ENCODE measurements at regions not wholly inside any gene's neighbourhood (a gene's known extent, or its start where the extent isn't known, plus 50 kb on each side); places are given as distances from the start of the nearest gene placed in this dataset.
"Not testable (repeated sequence)": the region's sequence is repeated elsewhere in the genome, so short reads cannot be mapped to it uniquely, and the experiment has no call there.

DNA sequence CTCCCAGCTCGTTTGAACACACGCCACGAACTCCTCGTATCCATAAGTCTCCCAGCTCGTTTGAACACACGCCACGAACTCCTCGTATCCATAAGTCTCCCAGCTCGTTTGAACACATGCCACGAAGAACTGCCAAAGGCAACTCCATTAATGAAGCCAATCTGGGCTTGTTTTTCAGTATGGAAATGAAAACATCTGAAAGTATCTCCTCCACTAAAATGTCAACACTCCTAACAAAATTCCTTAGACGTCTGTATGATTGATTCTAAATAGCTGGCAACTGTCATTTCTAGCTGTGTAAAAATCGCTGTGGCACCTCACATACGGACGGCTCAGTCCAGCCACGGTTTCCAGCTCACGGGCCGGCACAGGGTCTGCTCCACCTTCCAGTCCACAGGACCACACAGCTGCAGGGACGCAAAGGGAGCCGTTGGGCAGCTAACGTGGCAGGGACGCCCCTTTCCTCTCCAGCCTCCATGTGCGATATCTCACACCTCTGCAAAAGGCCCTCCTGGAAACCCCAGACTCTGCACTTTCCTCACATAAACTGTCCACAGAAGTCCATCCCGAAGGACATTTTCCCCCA is 67.1 kb upstream of the METRNL start:
- H3K36me3 Mint-ChIP-seq: no peaks in the 10 kb centered on the region
- H3K9me3 Mint-ChIP-seq: no peaks in the 10 kb centered on the region
- H3K27me3 Mint-ChIP-seq: no peaks in the 10 kb centered on the region
- ATAC-seq (no peak), DNase-seq (ENCODE audit: low spot score) (no peak)
- peaks cover 0 to 4% of the 10 kb centered on the region in 2 donors for H3K4me1 Mint-ChIP-seq (ENCODE audit: low read depth in 2 of 2)
- H3K27ac Mint-ChIP-seq: no peak overlapping the region
- H3K4me3 Mint-ChIP-seq: no peak overlapping the region

DNA sequence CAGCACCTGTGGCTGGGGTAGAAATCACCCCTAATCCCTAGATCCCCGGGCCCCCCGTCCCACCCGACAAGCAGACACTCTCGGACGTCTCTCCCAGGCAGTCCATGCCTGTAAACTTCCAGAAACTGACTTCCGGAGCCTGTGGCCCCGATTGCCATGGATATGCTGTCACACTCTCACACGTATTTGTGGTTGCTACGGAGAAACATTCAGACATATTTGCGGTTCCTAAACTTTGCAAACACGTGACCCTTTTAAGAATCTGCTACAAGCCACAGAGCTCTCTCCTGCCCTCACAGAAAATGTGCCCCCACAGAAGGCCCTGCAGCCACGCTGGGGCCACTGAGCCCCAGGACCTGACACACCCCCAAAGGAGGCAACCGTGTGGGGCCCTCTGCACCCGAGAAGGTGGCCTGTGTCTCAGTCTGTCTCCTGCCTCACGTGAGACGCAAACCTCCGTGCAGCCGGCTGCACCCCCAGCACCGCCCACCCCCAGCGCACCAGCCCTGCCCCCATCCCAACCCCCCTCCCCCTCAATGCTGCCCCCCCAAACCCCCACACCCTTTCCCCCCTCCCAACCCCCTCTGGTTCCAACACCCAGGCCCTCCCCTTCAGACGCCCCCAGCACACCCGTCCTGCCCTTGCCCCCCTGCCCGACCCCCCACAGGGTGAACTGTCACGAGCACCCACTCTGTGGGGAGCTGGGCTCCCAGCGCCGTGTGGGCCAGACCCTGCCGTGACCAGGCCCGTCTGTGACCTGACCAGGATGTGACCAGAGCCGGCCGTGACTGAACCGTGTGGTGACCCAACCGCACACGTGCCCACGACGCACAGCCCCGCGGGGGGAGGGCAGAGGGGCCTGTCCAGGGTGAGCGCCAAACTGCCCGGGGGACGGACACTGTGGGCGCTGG is 66.3 kb upstream of the METRNL start:
- no peaks in the 10 kb centered on the region for H3K27me3 Mint-ChIP-seq
- H3K4me1 Mint-ChIP-seq (ENCODE audit: low read depth in 2 of 2): no peaks in the 10 kb centered on the region
- H3K36me3 Mint-ChIP-seq: no peaks in the 10 kb centered on the region
- H3K4me3 Mint-ChIP-seq: no peak overlapping the region
- no peaks in the 10 kb centered on the region for H3K9me3 Mint-ChIP-seq
- no peak for ATAC-seq
- H3K27ac Mint-ChIP-seq: no peak overlapping the region
- no peak for DNase-seq (ENCODE audit: low spot score)

DNA sequence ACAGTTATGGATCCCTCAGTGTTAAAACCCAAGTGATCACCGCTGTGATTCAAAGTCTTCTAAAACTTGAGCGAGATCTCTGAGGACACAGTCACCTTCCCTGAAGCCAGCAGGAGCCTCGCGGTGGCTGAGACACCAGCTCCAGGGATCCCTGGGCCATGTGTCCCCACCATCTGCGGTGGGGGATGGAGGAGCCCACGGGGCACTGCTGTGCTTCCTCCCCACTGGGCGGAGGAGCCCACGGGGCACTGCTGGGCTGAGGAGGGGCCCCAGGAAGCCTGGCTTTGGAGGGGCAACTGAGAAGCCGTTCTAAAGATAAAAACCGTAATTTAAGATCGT is 65.7 kb upstream of the METRNL start:
- Mint-ChIP-seq H3K4me3 (no peak overlapping the region), H3K27ac (no peak overlapping the region)

DNA sequence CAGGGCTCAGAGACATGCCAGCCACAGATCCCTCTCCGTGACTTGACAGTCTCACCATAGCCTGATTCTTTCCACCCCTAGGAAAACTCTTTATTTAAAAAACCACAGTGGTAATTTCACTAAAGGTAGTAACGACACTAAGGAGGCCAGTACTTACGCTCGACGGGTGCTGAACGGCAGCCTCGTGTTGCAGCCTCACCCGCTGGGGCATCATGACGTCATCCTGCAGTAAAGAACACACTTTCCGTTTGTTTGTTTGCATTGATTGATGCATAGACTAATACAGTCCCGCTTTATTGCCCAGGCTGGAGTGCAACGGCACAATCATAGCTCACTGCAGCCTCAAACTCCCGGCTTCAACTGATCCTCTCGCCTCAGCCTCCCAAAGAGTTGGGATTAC is 65.1 kb upstream of the METRNL start:
- H3K27ac Mint-ChIP-seq: no peak overlapping the region
- no peak overlapping the region for H3K4me3 Mint-ChIP-seq
- H3K27me3 Mint-ChIP-seq: no peaks in the 10 kb centered on the region
- no peaks in the 10 kb centered on the region for H3K36me3 Mint-ChIP-seq
- H3K4me1 Mint-ChIP-seq (ENCODE audit: low read depth in 2 of 2): no peaks in the 10 kb centered on the region
- no peaks in the 10 kb centered on the region for H3K9me3 Mint-ChIP-seq
- DNase-seq (ENCODE audit: low spot score) (no peak), ATAC-seq (no peak)

More for the DNA sequence above, 65.7 kb upstream of the METRNL start:
- ATAC-seq: no peak
- H3K36me3 Mint-ChIP-seq: no peaks in the 10 kb centered on the region
- H3K4me1 Mint-ChIP-seq (ENCODE audit: low read depth in 2 of 2): no peaks in the 10 kb centered on the region
- DNase-seq (ENCODE audit: low spot score): no peak
- no peaks in the 10 kb centered on the region for H3K9me3 Mint-ChIP-seq
- no peaks in the 10 kb centered on the region for H3K27me3 Mint-ChIP-seq

DNA sequence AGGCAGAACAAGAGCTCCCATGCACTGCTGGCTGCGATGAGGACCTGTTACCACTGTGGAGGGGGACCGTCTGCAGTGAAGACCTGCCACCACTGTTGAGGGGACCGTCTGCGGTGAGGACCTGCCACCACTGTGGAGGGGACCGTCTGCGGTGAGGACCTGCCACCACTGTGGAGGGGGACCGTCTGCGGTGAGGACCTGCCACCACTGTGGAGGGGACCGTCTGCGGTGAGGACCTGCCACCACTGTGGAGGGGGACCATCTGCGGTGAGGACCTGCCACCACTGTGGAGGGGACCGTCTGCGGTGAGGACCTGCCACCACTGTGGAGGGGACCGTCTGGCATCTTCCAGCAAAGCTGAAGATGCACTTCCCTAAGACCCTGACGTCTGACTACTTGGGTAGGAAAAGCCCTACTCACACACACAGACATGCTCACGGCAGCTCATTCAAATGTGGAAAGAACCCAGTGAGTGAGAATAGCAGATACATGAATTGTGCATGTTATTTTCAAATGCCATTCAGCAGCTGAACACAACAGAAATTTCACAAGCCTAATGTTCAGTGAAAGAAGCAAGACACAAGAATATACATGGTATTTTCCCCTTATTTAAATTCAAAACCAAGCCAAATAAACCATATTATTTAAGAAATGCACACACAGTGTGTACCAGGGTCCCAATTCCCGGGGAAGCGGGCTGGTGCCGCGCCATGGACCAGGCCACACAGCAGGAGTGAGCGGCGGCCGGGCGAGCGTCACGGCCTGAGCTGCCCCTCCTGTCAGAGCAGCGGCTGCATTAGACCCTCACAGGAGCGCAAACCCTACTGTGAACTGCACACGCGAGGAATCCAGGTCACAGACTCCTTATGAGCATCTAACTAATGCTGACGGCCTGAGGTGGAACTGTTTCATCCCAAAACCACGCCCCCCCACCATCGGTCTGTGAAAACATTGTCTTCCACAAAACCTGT is 64.2 kb upstream of the METRNL start:
- Mint-ChIP-seq H3K9me3 (no peaks in the 10 kb centered on the region), H3K27ac (no peak overlapping the region), H3K4me3 (no peak overlapping the region), H3K4me1 (ENCODE audit: low read depth in 2 of 2) (no peaks in the 10 kb centered on the region), H3K36me3 (no peaks in the 10 kb centered on the region), H3K27me3 (no peaks in the 10 kb centered on the region)
- no peak for DNase-seq (ENCODE audit: low spot score)
- no peak for ATAC-seq

DNA sequence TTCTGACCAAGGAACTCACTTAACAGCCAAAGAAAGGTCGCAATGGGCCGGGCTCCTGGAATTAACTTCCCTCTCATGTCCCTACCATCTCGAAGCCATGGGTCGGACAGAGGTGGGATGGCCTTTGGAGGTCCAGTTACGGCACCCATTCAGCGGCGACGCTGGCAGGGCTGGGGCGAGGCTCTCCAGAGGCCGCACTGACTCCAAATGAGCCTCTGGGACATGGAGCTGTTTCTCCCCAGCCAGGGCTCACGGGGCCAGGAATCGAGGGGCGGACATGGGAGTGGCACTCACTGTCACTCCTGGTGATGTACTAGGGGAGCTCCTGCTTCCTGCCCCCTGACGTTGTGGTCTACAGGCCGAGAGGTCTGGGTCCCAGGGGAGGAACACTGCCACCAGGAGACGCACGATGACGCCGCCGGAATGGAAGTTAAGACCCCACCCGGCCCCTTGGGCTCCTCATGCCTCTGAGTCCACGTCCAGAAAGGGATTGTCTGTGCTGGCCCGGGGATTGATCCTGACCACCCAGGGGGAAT is 60.7 kb upstream of the METRNL start:
- H3K27me3 Mint-ChIP-seq: no peaks in the 10 kb centered on the region
- no peaks in the 10 kb centered on the region for H3K9me3 Mint-ChIP-seq
- no peak overlapping the region for H3K4me3 Mint-ChIP-seq
- H3K27ac Mint-ChIP-seq: no peak overlapping the region
- H3K4me1 Mint-ChIP-seq (ENCODE audit: low read depth in 2 of 2): peaks cover 4 to 5% of the 10 kb centered on the region in 2 donors
- DNase-seq (ENCODE audit: low spot score): no peak
- no peaks in the 10 kb centered on the region for H3K36me3 Mint-ChIP-seq
- no peak for ATAC-seq

DNA sequence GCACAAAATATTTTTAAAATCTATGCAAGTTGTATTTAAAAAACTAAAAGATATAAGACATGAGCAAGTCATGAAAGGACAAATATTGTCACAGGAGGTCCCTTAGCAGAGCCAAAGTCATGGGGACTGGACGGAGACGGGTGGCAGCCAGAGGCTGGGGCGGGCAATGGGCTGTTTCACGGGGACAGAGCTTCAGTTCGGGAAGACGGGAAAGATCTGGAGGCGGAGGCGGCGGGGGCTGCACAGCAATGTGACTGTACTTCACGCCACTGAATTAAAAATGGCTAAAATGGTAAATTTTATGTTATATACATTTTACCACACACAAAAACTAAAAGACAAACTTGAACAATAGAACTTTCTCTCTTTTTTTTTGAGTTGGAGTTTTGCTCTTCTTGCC is 60.0 kb upstream of the METRNL start:
- ATAC-seq (no peak), DNase-seq (ENCODE audit: low spot score) (no peak)
- H3K9me3 Mint-ChIP-seq: no peaks in the 10 kb centered on the region
- no peak overlapping the region for H3K4me3 Mint-ChIP-seq
- peak overlapping the region in 1 of 2 donors; percentile 20 for H3K27ac Mint-ChIP-seq
- H3K27me3 Mint-ChIP-seq: no peaks in the 10 kb centered on the region
- H3K4me1 Mint-ChIP-seq (ENCODE audit: low read depth in 2 of 2): peaks cover 6 to 7% of the 10 kb centered on the region in 2 donors
- H3K36me3 Mint-ChIP-seq: no peaks in the 10 kb centered on the region

DNA sequence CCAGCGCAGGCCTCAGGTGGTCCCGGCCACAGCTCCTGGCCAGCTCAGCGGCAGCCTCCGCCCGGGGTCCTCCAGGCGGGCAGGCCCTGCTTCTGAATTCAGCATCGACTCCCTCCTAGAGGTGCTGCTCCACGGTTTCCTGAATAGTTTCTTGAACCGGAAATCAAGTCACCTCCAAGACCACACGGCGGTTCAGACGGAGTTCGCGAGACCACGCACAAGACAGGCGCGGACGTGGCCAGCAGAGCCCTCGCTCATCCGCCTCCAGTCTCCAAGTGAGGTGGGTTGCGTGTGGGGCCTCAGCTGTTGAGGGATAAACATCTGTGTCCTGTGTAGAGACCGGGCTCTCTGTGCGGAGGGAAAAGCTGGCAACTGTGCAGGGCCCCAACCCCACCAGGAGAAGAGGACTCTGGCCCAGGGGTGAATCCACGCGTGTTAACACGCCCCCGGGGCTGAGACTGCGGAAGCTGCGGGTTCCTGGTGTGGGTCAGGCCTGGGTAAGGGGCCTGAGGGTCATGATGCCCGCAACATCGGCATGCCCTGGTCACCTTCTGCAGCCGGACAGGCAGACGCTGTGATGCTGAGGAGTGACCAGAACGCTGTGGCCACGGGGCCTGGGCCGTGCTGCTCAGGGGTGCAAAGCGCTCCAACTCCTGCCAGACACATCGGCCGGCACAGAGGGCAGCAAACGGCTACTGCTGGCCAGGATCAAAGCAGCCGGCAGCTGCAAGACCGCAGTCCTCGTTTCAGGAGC is 55.0 kb upstream of the METRNL start:
- ATAC-seq: peak; percentile 57 to 72
- H3K36me3 Mint-ChIP-seq: no peaks in the 10 kb centered on the region
- peaks cover 15 to 27% of the 10 kb centered on the region in 2 donors for H3K4me1 Mint-ChIP-seq (ENCODE audit: low read depth in 2 of 2)
- H3K27me3 Mint-ChIP-seq: peaks cover 0 to 3% of the 10 kb centered on the region in 2 donors
- no peaks in the 10 kb centered on the region for H3K9me3 Mint-ChIP-seq
- no peak overlapping the region for H3K4me3 Mint-ChIP-seq
- no peak overlapping the region for H3K27ac Mint-ChIP-seq
- peak; percentile 54 for DNase-seq (ENCODE audit: low spot score)

DNA sequence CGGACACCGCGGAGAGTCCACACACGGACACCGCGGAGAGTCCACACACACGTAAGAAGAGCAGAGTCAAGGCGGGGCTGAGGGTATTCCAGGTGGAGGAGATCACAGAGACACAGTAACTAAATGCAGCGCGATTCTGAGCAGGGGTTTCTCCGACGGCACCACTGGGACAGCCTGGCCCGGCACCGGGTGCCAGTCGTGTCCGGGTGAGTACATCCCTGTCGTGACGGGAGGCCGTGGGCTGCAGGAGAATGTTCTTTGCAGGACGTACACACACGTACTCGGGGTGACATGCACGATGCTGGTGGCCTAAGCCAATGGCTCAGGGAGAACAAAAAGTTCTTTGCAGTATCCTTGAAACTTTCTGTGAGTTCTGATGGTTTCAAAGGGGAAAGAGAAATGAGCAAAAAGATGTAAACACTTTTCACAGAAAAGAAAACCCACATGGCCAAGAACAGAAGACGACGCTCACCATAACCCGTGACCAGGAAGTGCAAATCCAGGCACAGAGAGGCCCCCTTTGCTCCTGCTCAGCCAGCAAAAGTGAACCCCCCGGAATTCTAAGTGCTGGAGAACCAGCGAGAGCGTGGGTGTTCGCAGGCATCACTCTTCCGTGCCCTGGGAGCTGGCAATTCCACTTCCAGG is 53.7 kb upstream of the METRNL start:
- Mint-ChIP-seq H3K27me3 (peaks cover 0 to 3% of the 10 kb centered on the region in 2 donors), H3K4me1 (ENCODE audit: low read depth in 2 of 2) (peaks cover 15 to 27% of the 10 kb centered on the region in 2 donors), H3K27ac (no peak overlapping the region), H3K36me3 (peaks cover 4% of the 10 kb centered on the region), H3K9me3 (no peaks in the 10 kb centered on the region), H3K4me3 (no peak overlapping the region)
- DNase-seq (ENCODE audit: low spot score) (no peak), ATAC-seq (no peak)

DNA sequence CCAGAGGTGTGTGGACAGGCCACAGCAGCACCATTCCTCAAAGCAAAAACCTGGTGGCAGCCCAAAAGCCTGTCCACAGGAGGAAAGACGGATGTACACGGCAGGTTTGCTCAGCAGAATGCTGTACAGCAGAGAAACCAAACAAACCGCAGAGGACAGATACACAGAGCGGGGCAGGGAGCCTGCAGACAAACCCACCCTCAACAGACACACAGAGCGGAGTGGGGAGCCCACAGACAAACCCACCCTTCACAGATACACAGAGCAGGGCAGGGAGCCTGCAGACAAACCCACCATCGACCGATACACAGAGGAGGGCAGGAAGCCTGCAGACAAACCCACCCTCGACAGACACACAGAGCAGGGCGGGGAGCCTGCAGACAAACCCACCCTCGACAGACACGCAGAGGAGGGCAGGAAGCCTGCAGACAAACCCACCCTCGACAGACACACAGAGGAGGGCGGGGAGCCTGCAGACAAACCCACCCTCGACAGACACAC is 53.0 kb upstream of the METRNL start:
- H3K27me3 Mint-ChIP-seq: peaks cover 0 to 3% of the 10 kb centered on the region in 2 donors
- peaks cover 4% of the 10 kb centered on the region for H3K36me3 Mint-ChIP-seq
- peaks cover 15 to 27% of the 10 kb centered on the region in 2 donors for H3K4me1 Mint-ChIP-seq (ENCODE audit: low read depth in 2 of 2)
- H3K4me3 Mint-ChIP-seq: no peak overlapping the region
- H3K27ac Mint-ChIP-seq: no peak overlapping the region
- ATAC-seq (no peak), DNase-seq (ENCODE audit: low spot score) (no peak)
- H3K9me3 Mint-ChIP-seq: no peaks in the 10 kb centered on the region

DNA sequence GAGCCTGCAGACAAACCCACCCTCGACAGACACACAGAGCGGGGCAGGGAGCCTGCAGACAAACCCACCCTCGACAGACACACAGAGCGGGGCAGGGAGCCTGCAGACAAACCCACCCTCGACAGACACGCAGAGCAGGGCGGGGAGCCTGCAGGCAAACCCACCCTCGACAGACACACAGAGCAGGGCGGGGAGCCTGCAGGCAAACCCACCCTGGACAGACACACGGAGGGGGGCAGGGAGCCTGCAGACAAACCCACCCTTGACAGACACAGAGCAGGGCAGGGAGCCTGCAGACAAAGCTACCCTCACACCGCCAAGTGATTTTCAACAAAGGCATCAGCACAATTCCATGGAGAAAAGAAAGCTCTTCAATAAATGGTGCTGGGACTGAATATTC is 52.5 kb upstream of the METRNL start:
- not testable (repeated sequence) for DNase-seq (ENCODE audit: low spot score); H3K4me3 Mint-ChIP-seq; H3K27me3 Mint-ChIP-seq; H3K36me3 Mint-ChIP-seq; H3K27ac Mint-ChIP-seq; H3K9me3 Mint-ChIP-seq; ATAC-seq
- peaks cover 15 to 27% of the 10 kb centered on the region in 2 donors for H3K4me1 Mint-ChIP-seq (ENCODE audit: low read depth in 2 of 2)

DNA sequence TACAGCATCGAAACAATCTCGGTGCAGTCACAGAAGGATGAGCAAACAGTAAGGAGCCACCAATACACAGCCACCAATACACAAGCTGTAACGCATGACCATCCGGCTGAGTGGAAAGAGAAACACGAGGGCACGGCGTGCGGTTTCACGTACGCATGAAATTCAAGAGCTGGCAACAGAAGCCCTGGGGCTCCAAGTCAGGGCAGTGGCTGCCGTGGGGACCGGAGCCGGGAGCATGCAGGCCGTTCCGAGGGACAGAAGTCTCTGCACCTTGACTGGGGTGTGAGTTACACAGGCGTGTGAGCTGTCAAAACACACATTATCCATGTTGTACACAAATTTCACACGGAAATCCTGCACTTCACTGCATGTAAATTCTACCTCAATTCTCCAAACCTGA is 50.6 kb upstream of the METRNL start:
- peaks cover 10 to 20% of the 10 kb centered on the region in 2 donors for H3K4me1 Mint-ChIP-seq (ENCODE audit: low read depth in 2 of 2)
- DNase-seq (ENCODE audit: low spot score): no peak
- H3K27me3 Mint-ChIP-seq: peaks cover 0 to 3% of the 10 kb centered on the region in 2 donors
- no peaks in the 10 kb centered on the region for H3K9me3 Mint-ChIP-seq
- H3K4me3 Mint-ChIP-seq: no peak overlapping the region
- peaks cover 4% of the 10 kb centered on the region for H3K36me3 Mint-ChIP-seq
- no peak overlapping the region for H3K27ac Mint-ChIP-seq
- ATAC-seq: no peak

Data from natural killer cell treated with Interleukin-12 subunit alpha and Interleukin-12 subunit beta and Interleukin-15 and Interleukin-18, amount 100 ng/mL, for 72 hours (primary cell).